ENCODE measurements at regions not wholly inside any gene's neighbourhood (a gene's known extent, or its start where the extent isn't known, plus 50 kb on each side); places are given as distances from the start of the nearest gene placed in this dataset.

GRCh38 chr15:53331328-53332190, 427.9 kb downstream of the WDR72 start:
- no peak overlapping the region for H3K9ac ChIP-seq (ENCODE audit: low read length)
- no peak for DNase-seq (ENCODE audit: low read depth)
- H3K27me3 ChIP-seq (replicated peaks; ENCODE audit: control insufficient read depth, insufficient read depth, low read length) = no peaks in the 10 kb centered on the region
- no peaks in the 10 kb centered on the region for H3K36me3 ChIP-seq (ENCODE audit: control insufficient read depth, insufficient read depth, low read length, severe bottlenecking)
- H3K9me3 ChIP-seq (ENCODE audit: control insufficient read depth, low read length) = no peaks in the 10 kb centered on the region
- no peaks in the 10 kb centered on the region for H3K4me1 ChIP-seq (ENCODE audit: control insufficient read depth, insufficient read depth, low read length)
- no peak overlapping the region for H3K4me3 ChIP-seq (ENCODE audit: low read length)

- Histone ChIP-seq H3K9me3 (ENCODE audit: control insufficient read depth, low read length) (no peaks in the 10 kb centered on the region), H3K4me1 (ENCODE audit: control insufficient read depth, insufficient read depth, low read length) (no peaks in the 10 kb centered on the region)
- no peak for DNase-seq (ENCODE audit: low read depth)
Measured at GRCh38 chr15:53328341-53328740, 431.1 kb downstream of the WDR72 start.

GRCh38 chr15:53324061-53324460, 435.4 kb downstream of the WDR72 start:
- H3K9ac ChIP-seq (ENCODE audit: low read length) = no peak overlapping the region
- H3K4me1 ChIP-seq (ENCODE audit: control insufficient read depth, insufficient read depth, low read length) = no peaks in the 10 kb centered on the region
- no peaks in the 10 kb centered on the region for H3K27me3 ChIP-seq (replicated peaks; ENCODE audit: control insufficient read depth, insufficient read depth, low read length)
- no peaks in the 10 kb centered on the region for H3K36me3 ChIP-seq (ENCODE audit: control insufficient read depth, insufficient read depth, low read length, severe bottlenecking)
- no peak overlapping the region for H3K4me3 ChIP-seq (ENCODE audit: low read length)
- H3K9me3 ChIP-seq (ENCODE audit: control insufficient read depth, low read length) = no peaks in the 10 kb centered on the region
- DNase-seq (ENCODE audit: low read depth) = no peak

More at GRCh38 chr15:53328341-53328740, 431.1 kb downstream of the WDR72 start:
- Histone ChIP-seq H3K4me3 (ENCODE audit: low read length) (no peak overlapping the region), H3K9ac (ENCODE audit: low read length) (no peak overlapping the region), H3K36me3 (ENCODE audit: control insufficient read depth, insufficient read depth, low read length, severe bottlenecking) (no peaks in the 10 kb centered on the region), H3K27me3 (replicated peaks; ENCODE audit: control insufficient read depth, insufficient read depth, low read length) (no peaks in the 10 kb centered on the region)

- no peak overlapping the region for H3K4me3 ChIP-seq (ENCODE audit: low read length)
- no peaks in the 10 kb centered on the region for H3K27me3 ChIP-seq (replicated peaks; ENCODE audit: control insufficient read depth, insufficient read depth, low read length)
- no peak overlapping the region for H3K9ac ChIP-seq (ENCODE audit: low read length)
- no peaks in the 10 kb centered on the region for H3K36me3 ChIP-seq (ENCODE audit: control insufficient read depth, insufficient read depth, low read length, severe bottlenecking)
- H3K4me1 ChIP-seq (ENCODE audit: control insufficient read depth, insufficient read depth, low read length) = no peaks in the 10 kb centered on the region
- no peak for DNase-seq (ENCODE audit: low read depth)
- no peaks in the 10 kb centered on the region for H3K9me3 ChIP-seq (ENCODE audit: control insufficient read depth, low read length)
Measured at GRCh38 chr15:53323191-53323590, 436.3 kb downstream of the WDR72 start.

- H3K4me3 ChIP-seq (ENCODE audit: low read length) = no peak overlapping the region
- no peaks in the 10 kb centered on the region for H3K36me3 ChIP-seq (ENCODE audit: control insufficient read depth, insufficient read depth, low read length, severe bottlenecking)
- H3K4me1 ChIP-seq (ENCODE audit: control insufficient read depth, insufficient read depth, low read length) = no peaks in the 10 kb centered on the region
- no peaks in the 10 kb centered on the region for H3K27me3 ChIP-seq (replicated peaks; ENCODE audit: control insufficient read depth, insufficient read depth, low read length)
- no peaks in the 10 kb centered on the region for H3K9me3 ChIP-seq (ENCODE audit: control insufficient read depth, low read length)
- no peak overlapping the region for H3K9ac ChIP-seq (ENCODE audit: low read length)
- DNase-seq (ENCODE audit: low read depth) = no peak
Measured at GRCh38 chr15:53320816-53321215, 438.6 kb downstream of the WDR72 start.

GRCh38 chr15:53312707-53313106, 446.8 kb downstream of the WDR72 start:
- Histone ChIP-seq H3K27me3 (replicated peaks; ENCODE audit: control insufficient read depth, insufficient read depth, low read length) (no peaks in the 10 kb centered on the region), H3K9ac (ENCODE audit: low read length) (no peak overlapping the region), H3K9me3 (ENCODE audit: control insufficient read depth, low read length) (no peaks in the 10 kb centered on the region), H3K4me1 (ENCODE audit: control insufficient read depth, insufficient read depth, low read length) (no peaks in the 10 kb centered on the region), H3K4me3 (ENCODE audit: low read length) (no peak overlapping the region), H3K36me3 (ENCODE audit: control insufficient read depth, insufficient read depth, low read length, severe bottlenecking) (no peaks in the 10 kb centered on the region)
- DNase-seq (ENCODE audit: low read depth) = no peak

GRCh38 chr15:53310709-53311108, 448.8 kb downstream of the WDR72 start:
- H3K27me3 ChIP-seq (replicated peaks; ENCODE audit: control insufficient read depth, insufficient read depth, low read length) = no peaks in the 10 kb centered on the region
- no peaks in the 10 kb centered on the region for H3K4me1 ChIP-seq (ENCODE audit: control insufficient read depth, insufficient read depth, low read length)
- H3K9me3 ChIP-seq (ENCODE audit: control insufficient read depth, low read length) = no peaks in the 10 kb centered on the region
- H3K36me3 ChIP-seq (ENCODE audit: control insufficient read depth, insufficient read depth, low read length, severe bottlenecking) = no peaks in the 10 kb centered on the region
- no peak overlapping the region for H3K9ac ChIP-seq (ENCODE audit: low read length)
- no peak overlapping the region for H3K4me3 ChIP-seq (ENCODE audit: low read length)
- DNase-seq (ENCODE audit: low read depth) = no peak

GRCh38 chr15:53307952-53308624, 451.4 kb downstream of the WDR72 start:
- H3K9me3 ChIP-seq (ENCODE audit: control insufficient read depth, low read length) = no peaks in the 10 kb centered on the region
- no peak for DNase-seq (ENCODE audit: low read depth)
- no peaks in the 10 kb centered on the region for H3K36me3 ChIP-seq (ENCODE audit: control insufficient read depth, insufficient read depth, low read length, severe bottlenecking)
- no peak overlapping the region for H3K9ac ChIP-seq (ENCODE audit: low read length)
- H3K27me3 ChIP-seq (replicated peaks; ENCODE audit: control insufficient read depth, insufficient read depth, low read length) = no peaks in the 10 kb centered on the region
- no peak overlapping the region for H3K4me3 ChIP-seq (ENCODE audit: low read length)
- H3K4me1 ChIP-seq (ENCODE audit: control insufficient read depth, insufficient read depth, low read length) = no peaks in the 10 kb centered on the region

- no peak overlapping the region for H3K9ac ChIP-seq (ENCODE audit: low read length)
- H3K9me3 ChIP-seq (ENCODE audit: control insufficient read depth, low read length) = no peaks in the 10 kb centered on the region
- no peak overlapping the region for H3K4me3 ChIP-seq (ENCODE audit: low read length)
- no peak for DNase-seq (ENCODE audit: low read depth)
- H3K4me1 ChIP-seq (ENCODE audit: control insufficient read depth, insufficient read depth, low read length) = no peaks in the 10 kb centered on the region
- no peaks in the 10 kb centered on the region for H3K36me3 ChIP-seq (ENCODE audit: control insufficient read depth, insufficient read depth, low read length, severe bottlenecking)
- H3K27me3 ChIP-seq (replicated peaks; ENCODE audit: control insufficient read depth, insufficient read depth, low read length) = no peaks in the 10 kb centered on the region
Measured at GRCh38 chr15:53305554-53305953, 453.9 kb downstream of the WDR72 start.

- DNase-seq (ENCODE audit: low read depth) = no peak
- Histone ChIP-seq H3K9me3 (ENCODE audit: control insufficient read depth, low read length) (no peaks in the 10 kb centered on the region), H3K27me3 (replicated peaks; ENCODE audit: control insufficient read depth, insufficient read depth, low read length) (no peaks in the 10 kb centered on the region), H3K4me3 (ENCODE audit: low read length) (no peak overlapping the region), H3K9ac (ENCODE audit: low read length) (no peak overlapping the region), H3K4me1 (ENCODE audit: control insufficient read depth, insufficient read depth, low read length) (no peaks in the 10 kb centered on the region), H3K36me3 (ENCODE audit: control insufficient read depth, insufficient read depth, low read length, severe bottlenecking) (no peaks in the 10 kb centered on the region)
Measured at GRCh38 chr15:53305101-53305500, 454.4 kb downstream of the WDR72 start.

GRCh38 chr15:53297828-53298227, 461.6 kb downstream of the WDR72 start:
- DNase-seq (ENCODE audit: low read depth) = no peak
- no peak overlapping the region for H3K9ac ChIP-seq (ENCODE audit: low read length)
- no peaks in the 10 kb centered on the region for H3K9me3 ChIP-seq (ENCODE audit: control insufficient read depth, low read length)
- no peak overlapping the region for H3K4me3 ChIP-seq (ENCODE audit: low read length)
- H3K27me3 ChIP-seq (replicated peaks; ENCODE audit: control insufficient read depth, insufficient read depth, low read length) = no peaks in the 10 kb centered on the region
- H3K36me3 ChIP-seq (ENCODE audit: control insufficient read depth, insufficient read depth, low read length, severe bottlenecking) = no peaks in the 10 kb centered on the region
- H3K4me1 ChIP-seq (ENCODE audit: control insufficient read depth, insufficient read depth, low read length) = no peaks in the 10 kb centered on the region

Measured in adipocyte (in vitro differentiated cells).